Neutrophil (primary cell): ENCODE measurements at regions not wholly inside any gene's neighbourhood (a gene's known extent, or its start where the extent isn't known, plus 50 kb on each side); places are given as distances from the start of the nearest gene placed in this dataset.

Source experiments
- H3K27ac ChIP-seq: fragments of 200-600 bp; sonication (generic); 2 replicates; pipeline ENCODE4 v1.5.1; 2016; ENCODE audit warnings: mild to moderate bottlenecking, moderate library complexity
- H3K27me3 ChIP-seq: fragments of 200-600 bp; sonication (generic); 2 replicates; pipeline ENCODE4 v1.6.0; 2016; ENCODE audit warnings: mild to moderate bottlenecking
- H3K36me3 ChIP-seq: fragments of 200-600 bp; sonication (generic); 2 replicates; pipeline ENCODE4 v1.5.1; 2017
- H3K4me1 ChIP-seq, 2 experiments: fragments of 200-600 bp in 1 of 2; sonication (generic) in 1 of 2; 1 replicate in 1 of 2; 2 replicates in 1 of 2; pipeline versions ENCODE4 v1.5.1 to v1.6.1; 2013 to 2016; ENCODE audit warnings: low read depth in 1 of 2, low read length in 1 of 2, mild to moderate bottlenecking in 1 of 2, moderate library complexity in 1 of 2; ENCODE audit not compliant: control insufficient read depth in 1 of 2, insufficient read depth in 1 of 2
- H3K4me3 ChIP-seq, 2 experiments: fragments of 200-600 bp in 1 of 2; sonication (generic) in 1 of 2; 1 replicate in 1 of 2; 2 replicates in 1 of 2; pipeline ENCODE4 v1.5.1; 2013 to 2016; ENCODE audit warnings: low read depth in 1 of 2, low read length in 1 of 2, mild to moderate bottlenecking in 1 of 2, moderate library complexity in 1 of 2
- H3K9me3 ChIP-seq: fragments of 200-600 bp; sonication (generic); 2 replicates; pipeline ENCODE4 v1.5.1; 2016
- TF ChIP-seq, protein P1 (sequence below): fragments of 200-600 bp; sonication (generic); IDR thresholded peaks from 2 replicates; pipeline ENCODE4 v1.5.1; 2016; ENCODE audit warnings: antibody characterized with exemption

DNA sequence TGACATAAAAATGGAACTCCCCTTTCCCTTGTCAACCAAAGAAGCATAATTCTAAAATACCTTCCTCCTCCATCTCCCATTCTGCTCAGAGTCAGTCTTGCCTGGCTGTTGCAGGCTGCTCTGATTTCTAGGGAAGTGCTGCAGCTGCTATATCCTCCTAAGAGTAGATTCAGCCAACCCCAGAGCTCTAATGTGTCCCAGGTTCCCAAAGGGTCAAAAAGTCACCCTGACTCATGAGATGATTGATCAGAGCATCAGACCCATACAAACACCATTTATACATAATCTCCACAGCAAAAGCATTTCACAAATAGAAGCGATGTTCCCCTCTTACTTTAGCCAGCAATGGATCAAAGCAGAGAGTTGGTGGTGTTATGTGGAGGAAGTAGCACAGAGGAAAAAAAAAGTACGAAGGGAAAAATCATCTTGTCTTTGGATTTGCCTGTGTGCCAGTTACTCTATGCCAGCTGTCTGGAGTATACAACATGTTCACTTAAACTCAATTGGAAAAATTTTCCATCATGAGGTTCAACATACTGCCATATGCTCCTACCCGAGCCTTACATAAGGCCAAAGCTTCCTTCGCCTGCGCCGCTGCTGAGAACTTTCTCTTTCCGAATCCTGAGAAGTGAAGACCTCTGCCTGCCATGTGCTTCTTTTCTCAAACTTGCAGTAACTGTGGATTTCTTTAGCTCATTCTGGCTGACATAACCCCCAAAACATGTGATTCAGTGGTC lies 258.0 kb downstream of the TLE4 start:
- no peak overlapping the region for H3K4me3 ChIP-seq
- H3K9me3 ChIP-seq = no peaks in the 10 kb centered on the region
- H3K27me3 ChIP-seq = no peaks in the 10 kb centered on the region
- H3K36me3 ChIP-seq = no peaks in the 10 kb centered on the region
- no peaks in the 10 kb centered on the region for H3K4me1 ChIP-seq
- no peak overlapping the region for H3K27ac ChIP-seq
- TF ChIP-seq, protein P1, sequence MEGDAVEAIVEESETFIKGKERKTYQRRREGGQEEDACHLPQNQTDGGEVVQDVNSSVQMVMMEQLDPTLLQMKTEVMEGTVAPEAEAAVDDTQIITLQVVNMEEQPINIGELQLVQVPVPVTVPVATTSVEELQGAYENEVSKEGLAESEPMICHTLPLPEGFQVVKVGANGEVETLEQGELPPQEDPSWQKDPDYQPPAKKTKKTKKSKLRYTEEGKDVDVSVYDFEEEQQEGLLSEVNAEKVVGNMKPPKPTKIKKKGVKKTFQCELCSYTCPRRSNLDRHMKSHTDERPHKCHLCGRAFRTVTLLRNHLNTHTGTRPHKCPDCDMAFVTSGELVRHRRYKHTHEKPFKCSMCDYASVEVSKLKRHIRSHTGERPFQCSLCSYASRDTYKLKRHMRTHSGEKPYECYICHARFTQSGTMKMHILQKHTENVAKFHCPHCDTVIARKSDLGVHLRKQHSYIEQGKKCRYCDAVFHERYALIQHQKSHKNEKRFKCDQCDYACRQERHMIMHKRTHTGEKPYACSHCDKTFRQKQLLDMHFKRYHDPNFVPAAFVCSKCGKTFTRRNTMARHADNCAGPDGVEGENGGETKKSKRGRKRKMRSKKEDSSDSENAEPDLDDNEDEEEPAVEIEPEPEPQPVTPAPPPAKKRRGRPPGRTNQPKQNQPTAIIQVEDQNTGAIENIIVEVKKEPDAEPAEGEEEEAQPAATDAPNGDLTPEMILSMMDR = no peak

DNA sequence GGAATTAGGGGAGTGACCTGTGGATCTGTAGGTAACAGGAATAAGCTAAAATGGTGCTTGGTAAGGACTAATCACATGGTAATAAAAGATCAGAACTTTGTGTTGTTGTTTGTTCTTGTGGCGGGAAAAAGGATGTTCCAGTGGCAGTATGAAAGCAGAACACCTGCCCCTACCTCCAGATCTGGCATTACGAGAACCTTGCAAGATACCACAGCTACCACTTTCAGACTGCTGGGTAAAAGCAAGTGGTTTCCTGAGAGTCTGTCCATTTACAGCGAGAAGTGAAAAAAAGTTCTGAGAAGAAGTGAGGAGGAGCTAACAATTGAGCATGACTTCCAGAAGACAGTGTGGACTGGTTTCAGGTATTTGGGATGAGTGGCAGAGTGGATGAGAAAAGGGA lies 252.5 kb downstream of the TLE4 start:
- H3K27ac ChIP-seq = no peak overlapping the region
- no peak overlapping the region for H3K4me3 ChIP-seq
- TF ChIP-seq, protein P1 = no peak
- H3K27me3 ChIP-seq = no peaks in the 10 kb centered on the region
- no peaks in the 10 kb centered on the region for H3K4me1 ChIP-seq
- no peaks in the 10 kb centered on the region for H3K9me3 ChIP-seq
- no peaks in the 10 kb centered on the region for H3K36me3 ChIP-seq

DNA sequence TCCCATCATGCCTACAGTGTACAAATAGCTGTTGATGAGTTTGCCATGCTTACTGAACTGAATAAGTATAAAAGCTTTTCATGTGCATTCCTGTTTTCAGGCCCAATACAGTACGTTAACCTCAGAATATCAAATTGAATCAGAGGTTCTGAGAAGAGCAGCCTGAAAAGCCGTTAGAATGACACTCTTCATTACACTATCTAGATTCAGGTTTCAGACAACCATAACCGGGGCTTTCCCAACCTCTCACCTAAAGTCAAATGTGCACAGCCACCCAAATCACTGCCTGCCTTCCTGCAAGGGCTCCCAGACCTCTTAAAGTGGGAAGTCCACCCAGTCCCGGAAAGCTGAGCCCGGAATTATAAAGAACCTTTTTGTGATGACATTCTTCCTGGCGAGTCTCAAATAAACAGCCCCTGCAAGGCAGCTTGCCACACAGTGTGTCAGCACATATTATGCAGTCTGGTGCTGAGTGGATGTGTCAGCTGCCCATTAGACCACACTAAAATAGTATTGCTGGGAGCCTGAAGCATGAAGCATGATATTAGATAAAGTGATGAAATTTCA lies 245.8 kb downstream of the TLE4 start:
- peaks cover 0 to 5% of the 10 kb centered on the region in 2 experiments for H3K4me1 ChIP-seq
- H3K27ac ChIP-seq = no peak overlapping the region
- peaks cover 8% of the 10 kb centered on the region for H3K27me3 ChIP-seq
- no peaks in the 10 kb centered on the region for H3K9me3 ChIP-seq
- no peak overlapping the region for H3K4me3 ChIP-seq
- TF ChIP-seq, protein P1 = no peak
- H3K36me3 ChIP-seq = no peaks in the 10 kb centered on the region

DNA sequence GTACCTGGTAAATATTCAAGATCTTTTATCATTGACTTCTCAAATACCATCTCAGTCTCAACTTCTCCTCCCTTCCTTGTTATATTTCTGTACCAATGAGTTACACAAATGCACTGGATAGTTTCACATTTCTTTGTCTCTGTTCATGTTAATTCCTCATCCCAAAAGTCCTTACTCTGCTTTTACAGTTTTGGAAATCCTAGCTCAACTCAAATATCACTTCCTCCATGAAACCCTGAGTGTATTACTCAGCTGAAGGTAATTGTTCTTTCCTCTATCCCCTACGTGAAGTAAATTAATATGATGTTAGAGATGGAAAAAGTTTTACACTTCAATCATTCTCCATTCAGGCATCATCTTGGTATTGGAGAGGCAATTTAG lies 241.5 kb downstream of the TLE4 start:
- TF ChIP-seq, protein P1 = no peak
- Histone ChIP-seq H3K27ac (no peak overlapping the region), H3K36me3 (no peaks in the 10 kb centered on the region), H3K4me3 (no peak overlapping the region), H3K4me1 (peaks cover 0 to 6% of the 10 kb centered on the region in 2 experiments), H3K27me3 (peaks cover 8% of the 10 kb centered on the region), H3K9me3 (no peaks in the 10 kb centered on the region)

DNA sequence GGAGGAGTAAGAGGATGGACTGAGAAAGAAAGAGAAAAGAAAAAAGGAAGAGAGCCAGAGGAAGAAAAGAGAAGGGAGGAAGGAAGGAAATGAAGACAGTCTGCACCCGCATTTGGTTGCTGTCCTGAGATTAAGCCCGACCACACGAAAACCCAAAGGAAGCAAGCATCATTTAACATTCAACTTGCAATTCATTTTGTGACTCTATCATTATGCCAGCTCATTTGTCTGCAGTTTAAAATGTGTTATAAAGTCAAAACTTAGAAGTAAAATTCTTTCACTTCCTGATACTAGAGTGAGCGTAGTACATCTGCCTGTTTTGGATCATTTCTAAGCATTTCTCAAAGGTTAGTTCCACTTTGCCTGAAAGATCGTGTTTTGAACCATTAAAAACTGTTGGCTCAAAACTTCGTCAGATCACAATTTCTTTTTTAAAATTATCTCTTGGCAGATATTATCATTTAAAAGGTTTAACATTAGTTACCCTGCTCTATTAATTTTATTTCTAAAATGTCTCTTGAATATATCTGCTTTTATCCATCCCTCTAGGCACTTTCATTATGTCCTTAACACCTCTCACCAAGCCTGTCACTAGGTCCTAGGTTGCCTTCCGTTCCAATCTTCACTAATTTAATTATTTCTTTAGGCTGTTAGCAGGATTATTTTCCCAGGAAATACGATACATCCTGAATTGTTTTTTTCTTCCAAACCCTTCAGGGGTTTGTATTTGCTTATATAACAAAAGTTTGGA lies 240.9 kb downstream of the TLE4 start:
- Histone ChIP-seq H3K36me3 (no peaks in the 10 kb centered on the region), H3K4me3 (peak overlapping the region in 1 of 2 experiments; percentile 5), H3K27ac (no peak overlapping the region), H3K9me3 (no peaks in the 10 kb centered on the region), H3K27me3 (peaks cover 8% of the 10 kb centered on the region), H3K4me1 (peaks cover 0 to 6% of the 10 kb centered on the region in 2 experiments)
- TF ChIP-seq, protein P1 = no peak
